Renal cortical epithelial cell (primary cell): ENCODE measurements at regions not wholly inside any gene's neighbourhood (a gene's known extent, or its start where the extent isn't known, plus 50 kb on each side); places are given as distances from the start of the nearest gene placed in this dataset.
"Not testable (repeated sequence)": the region's sequence is repeated elsewhere in the genome, so short reads cannot be mapped to it uniquely, and the experiment has no call there.

Experiments used
- DNase-seq: peaks from one replicate; pipeline ENCODE4 v3.0.0-alpha.2; 2011; ENCODE audit warnings: low read depth

DNA sequence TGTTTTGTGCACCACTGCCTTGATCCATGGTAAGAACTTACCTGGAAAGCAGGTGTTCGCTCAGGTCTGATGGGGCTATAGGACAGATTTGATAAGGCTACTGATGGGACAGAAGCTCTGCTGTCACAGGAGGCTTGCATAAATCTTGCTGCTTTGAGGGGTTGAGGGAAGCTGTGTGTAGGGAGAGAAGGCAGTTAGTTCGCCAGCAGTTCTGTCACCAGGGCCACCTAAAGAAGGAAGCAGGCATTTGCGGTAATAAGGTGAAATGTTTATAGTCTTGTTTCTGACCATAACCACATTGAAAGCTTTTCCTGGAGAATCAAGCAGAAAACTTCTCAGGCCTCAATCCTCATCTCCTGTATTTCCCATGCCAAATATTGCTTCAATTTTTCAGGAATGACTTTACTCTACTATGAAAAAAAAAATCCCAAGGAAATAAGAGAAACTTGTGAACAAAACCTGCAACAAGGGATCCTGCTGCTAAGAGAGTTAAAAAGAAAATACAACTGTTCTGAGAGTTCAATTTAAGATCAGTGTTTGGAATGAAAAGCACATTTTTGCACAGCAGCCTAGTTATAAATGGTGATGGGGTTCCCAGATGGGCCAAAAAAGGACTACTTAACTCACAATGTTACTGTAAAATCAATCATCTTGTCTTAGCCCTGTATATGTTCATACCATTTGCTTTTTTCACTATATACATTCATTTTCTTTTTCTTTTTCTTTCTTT, 122.0 kb upstream of the RANBP3L start:
- DNase-seq: no peak

DNA sequence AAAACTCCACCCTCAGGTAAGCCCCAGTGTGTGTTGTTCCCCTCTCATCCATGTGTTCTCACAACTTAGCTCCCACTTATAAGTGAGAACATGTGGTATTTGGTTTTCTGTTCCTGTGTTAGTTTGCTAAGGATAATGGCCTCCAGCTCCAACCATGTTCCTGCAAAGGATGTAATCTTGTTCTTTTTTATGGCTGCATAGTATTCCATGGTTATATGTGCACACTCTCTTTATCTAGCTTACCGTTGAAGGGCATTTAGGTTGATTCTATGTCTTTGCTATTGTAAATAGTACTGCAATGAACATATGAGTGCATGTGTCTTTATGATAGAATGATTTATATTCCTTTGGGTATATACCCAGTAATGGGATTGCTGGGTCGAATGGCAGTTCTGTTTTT, 124.4 kb upstream of the RANBP3L start:
- not testable (repeated sequence) for DNase-seq

DNA sequence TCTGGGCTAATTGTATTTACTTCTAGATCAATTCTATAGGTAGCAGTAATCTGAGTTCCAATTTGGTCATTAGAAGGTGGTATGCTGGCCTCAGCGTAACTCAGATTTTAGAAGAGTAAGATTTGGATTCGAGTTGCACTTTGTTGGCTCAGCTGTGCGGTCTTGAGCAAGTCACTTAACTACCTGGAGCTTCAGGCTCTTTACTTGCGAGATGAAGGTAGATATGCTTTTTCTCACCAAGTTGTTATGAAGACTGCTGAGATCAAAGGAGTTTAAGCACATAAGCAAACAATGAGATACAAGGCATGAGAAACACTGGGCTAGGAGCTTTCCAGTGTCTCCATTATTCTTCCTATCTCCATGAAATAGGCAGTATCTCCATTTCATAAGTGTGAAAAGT, 133.8 kb upstream of the RANBP3L start:
- no peak for DNase-seq

DNA sequence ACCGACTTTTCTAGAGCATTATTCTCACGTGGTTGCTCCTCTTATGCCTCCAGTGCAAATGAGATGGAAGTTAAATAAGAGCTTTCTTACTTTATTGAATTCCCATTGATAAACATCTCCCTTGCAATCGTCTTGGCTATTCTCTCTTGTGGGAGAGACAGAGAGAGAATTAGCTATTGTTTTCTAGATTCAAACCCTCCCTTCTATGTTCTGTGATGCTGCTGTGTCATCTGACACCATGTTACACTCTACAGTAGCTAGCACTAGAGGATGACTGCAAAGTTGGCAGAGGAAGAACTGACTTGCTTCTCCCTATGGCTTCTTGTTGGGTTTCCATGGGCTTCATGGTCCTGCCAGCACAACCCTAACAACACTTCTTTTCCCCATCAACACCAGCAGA, 134.6 kb upstream of the RANBP3L start:
- no peak for DNase-seq

DNA sequence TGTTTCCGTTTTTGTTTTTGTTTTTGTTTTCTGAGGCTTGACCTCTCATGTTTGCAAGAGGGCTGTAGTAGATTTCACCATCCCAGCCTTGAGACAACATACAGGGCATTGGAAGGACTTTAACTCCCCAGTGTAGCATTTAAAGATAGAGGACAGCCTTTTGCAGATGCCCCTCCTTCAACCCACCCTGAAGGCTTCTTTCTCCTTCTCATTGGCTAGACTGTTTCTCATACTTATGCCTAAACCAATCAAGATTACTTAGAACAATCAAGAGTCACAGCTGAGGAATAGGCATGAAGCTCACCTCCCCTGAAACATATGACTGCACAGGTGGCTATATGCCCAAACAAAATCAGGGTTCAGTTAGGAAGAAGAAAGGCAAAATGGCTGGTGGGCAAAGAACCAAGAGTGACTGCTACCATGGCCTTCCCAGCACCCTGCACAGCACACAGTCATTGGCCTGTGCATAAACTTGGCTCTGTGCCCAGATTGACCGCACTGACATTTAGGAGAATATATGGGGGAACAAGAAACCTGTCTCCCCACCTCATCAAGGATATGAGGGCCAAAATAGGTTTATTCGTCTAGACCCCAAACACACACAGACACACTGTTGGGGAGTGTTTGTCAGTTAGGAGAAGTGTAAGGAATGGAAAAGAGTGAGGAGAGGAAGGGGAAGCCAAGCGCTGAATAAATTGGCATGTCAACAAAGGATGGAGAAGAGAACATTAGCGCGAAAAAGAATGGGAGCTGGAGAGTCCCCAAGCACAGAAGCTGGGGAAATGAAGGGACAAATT, 137.3 kb upstream of the RANBP3L start:
- DNase-seq: no peak

DNA sequence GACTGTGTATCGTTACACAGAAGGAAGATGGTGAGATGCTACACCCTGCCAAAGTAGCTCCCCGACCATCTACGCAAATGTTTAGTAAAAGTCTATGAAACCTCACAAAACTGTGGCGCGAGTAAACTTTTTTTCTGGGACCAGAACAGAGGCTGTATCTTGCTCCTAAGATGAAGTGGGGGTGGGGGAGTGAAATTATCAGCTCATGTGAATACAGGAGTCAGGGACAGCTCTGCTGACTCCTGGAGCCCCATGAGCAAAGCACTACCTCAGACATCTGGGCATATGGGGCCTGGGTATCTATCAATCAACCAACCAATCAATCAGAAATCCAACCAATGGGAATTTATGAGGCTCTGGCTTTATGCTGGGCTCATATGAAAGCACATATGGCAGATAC, 138.6 kb upstream of the RANBP3L start:
- DNase-seq: no peak

DNA sequence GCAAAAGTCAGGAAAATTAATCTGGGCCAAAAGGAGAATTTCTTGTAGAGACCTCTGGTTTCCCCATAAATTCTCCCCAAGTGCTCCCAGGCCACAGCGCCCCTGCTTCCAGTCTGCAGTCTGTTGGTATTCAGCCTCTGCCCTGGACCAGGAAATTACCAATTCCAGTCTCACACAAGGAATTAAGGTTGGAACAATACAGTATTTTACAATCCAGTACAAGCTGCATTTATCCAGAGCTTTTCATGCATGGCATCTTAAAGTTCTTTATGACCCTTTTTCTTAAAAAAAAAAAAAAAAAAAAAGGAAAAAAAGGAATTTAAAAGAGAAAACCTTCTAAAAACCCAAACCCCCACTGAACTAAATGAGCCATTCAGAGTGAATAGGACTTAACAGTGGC, 139.6 kb upstream of the RANBP3L start:
- DNase-seq: no peak

DNA sequence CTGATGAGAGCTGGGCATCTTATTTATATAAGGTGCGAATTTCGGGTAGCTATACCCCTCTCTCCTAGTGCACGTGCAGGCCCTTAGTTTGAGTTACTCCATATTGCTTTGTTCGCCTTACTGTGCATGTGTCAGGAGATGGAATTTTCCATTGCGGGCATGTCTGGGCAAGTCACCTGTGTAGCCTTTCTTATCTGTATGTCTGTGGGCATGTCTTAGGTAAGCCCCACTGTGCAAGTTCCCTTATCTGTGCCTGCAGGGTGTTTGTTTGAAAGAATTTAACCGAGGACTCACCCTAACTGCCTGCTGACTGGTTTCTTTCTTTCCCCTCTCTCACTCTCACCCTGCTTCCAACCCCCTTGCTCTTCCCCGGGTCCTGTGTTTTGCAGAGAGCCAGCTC, 140.7 kb upstream of the RANBP3L start:
- no peak for DNase-seq

DNA sequence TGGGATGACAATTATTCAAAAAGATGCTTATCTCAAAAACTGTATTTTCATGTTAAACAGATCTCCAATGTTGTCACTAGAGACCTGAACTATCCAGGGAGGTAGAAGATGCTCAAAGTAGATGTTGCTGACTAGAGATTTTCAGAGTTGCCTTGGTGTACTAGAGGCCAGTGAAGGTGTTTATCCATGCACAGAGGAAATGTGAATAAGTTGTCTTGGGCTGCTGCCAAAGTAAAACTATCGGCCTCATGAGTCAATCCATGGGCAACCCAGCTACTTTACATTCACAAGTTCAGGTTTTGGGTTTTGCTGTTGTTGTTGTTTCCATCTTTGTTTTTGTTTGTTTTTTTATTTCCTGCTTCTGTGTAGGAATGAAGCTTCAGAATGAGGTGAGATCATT, 141.1 kb upstream of the RANBP3L start:
- peak; percentile 86 for DNase-seq

DNA sequence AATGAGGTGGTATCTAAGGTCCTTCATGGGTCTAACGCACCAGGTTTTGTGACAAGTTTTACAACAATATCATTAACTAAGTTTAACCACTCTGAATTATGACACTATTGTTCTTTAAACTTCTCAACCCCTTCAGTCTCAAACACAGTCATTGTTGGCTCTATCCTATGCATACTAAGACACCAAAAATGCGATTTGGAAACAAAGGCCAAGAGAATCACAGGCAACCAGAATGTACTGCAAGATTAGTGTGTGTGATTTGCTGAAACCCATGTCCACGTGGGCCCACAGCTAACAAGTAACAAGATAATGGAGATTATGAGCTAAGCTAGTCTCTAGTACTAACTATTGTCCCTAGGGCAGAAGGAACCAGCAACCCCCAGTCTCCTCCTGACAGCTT, 142.2 kb upstream of the RANBP3L start:
- no peak for DNase-seq

DNA sequence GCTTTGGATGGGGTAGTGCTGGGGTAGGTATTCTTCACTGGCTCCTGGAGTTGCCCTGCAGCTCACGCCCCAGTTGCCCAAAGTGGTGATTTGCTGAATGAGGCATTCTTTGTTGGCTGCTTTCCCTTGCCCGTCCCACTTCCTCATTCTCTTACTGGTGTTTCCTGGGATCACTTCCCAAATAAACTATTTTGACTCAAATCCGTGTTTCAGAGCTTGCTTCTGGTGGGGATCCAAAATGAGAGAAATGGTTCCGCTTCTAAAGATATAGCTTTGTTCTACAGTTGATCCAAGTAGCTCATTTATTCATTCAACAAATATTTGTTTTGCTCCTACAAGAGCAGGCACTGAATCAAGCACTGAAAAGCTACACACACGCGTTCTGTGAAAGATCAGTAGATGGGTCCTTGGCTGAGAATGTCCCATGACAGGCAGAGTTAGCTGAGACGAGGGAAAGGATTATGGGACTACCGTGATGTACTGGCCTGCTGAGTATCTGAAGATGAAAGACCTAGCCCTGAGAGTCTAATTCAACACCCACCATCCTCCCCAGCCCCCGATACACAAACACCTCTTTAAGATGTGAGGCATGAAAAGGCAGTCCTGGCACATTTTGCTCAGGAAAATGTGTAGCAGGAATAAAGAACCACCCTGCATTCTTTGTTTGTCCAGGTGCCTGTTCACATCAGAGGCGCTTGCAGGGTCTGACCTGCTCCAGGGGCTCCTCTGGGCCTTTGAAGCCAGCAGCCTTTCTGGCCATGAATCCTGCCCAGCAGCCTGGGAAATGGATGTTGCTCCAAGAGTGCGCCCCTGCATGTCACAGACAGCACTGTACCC, 143.1 kb upstream of the RANBP3L start:
- peak; percentile 57 for DNase-seq

DNA sequence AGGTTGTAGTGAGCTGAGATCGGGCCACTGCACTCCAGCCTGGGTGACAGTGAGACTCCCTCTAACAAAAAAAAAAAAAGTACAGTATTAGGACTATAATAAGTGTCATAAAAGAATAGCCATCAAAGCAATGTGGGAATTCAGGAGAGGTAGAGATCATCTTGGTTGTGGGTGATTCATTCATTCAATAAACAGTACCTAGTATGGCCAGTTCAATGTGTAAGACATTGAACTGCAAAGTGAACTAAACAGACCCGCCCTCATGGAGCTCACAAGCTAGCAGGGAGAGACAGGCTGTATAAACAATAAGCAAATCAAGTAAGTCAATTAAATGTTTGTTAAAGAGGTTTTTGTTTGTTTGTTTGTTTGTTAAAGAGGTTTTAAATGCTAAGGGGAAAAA, 146.1 kb upstream of the RANBP3L start:
- no peak for DNase-seq

DNA sequence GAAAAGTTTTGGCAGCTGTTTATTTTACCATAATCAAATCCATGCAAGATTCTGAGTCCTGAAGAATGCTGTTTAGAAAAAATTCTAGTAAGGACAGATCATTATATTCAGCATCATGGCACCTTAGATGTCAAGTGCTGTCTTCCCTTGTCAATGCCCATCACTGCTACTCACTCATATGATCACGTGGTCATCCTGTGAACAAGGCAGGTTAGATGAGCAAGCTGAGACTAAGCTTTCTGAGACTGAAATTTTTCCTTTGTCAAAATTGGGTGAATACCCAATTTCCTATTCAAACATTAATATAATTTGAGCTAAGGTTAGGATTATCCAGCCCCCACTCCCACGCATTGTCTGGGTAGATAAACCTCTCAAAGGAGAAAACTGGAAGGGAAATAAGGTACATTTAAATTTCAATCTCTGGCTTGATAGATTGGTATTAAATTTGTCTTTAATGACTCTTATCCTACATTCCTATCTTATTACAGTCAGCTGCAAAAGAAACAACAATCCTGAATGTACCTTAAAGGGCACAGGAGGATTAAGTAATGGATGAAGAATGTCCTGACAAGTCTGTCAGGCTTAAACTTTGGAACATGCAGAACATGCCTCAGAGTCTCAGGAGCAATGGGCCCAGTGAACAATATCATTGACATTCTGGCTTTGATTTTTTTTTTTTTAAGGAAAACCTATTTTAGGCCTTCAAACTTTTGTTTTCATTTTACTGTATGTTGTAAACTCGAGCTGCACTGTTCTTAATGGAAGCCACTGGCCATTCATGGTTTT, 148.7 kb upstream of the RANBP3L start:
- peak; percentile 86 for DNase-seq

DNA sequence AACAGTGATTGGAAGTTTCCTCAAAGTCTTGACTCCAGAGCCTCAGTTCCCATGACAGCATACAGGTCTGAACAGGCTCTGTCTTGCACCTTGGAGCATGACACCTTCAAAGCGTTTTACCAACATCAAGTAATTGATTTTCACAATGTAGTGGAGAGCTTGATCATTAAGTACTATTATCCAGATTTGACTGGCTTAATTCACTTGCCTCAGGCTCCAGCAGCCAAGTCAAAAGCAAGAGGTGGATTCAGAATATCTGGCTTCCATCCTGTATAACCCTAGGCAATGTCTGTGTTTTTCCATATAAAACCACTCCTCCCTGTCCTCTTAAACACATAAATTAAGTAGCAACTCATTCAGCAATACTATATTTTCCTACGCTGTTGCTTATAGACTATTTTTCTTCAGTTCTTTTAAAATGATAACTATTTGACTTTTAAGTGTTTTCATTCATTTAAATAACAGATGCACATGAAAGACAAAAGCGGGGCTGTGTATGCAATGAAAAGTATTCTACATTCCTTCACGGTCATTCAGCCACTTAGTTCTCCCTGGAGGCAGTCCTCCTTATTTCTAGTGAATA, 150.8 kb upstream of the RANBP3L start:
- DNase-seq: peak; percentile 95

DNA sequence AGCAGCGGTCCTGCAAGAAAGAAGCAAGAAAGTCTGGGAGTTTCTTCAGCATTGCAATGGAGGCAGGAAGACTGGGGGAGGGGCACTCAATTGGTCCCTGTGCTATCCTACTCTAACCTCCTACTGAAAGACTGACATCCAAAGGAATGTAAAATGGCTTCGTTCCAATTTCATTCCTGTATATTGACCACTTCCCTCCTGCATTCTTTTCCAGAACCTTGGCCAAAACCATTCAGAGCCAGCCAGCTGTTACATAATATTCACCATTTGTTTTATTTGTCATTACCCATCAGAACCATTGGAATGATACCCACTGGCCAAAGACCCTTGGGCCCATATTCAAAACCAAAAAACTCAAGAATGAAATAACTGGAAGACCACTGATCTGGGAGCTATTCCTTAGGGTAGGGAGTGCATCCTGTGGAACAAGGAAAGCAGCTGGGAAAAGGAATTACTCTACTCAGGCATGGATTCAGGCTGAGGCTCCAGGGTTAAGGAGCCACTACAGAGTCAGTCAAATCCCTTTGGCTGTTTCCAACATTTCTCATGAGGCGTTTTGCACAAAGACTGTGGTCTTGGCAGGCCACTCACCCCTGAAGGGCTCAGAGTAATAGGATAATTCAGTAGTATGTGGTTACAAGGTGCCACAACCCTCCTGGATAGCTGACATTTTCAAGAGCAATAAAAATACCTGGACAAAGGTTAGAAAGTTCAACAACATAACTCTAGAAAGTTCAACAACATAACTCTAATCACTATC, 148.7 kb upstream of the SLC1A3 start:
- peak; percentile 83 for DNase-seq

DNA sequence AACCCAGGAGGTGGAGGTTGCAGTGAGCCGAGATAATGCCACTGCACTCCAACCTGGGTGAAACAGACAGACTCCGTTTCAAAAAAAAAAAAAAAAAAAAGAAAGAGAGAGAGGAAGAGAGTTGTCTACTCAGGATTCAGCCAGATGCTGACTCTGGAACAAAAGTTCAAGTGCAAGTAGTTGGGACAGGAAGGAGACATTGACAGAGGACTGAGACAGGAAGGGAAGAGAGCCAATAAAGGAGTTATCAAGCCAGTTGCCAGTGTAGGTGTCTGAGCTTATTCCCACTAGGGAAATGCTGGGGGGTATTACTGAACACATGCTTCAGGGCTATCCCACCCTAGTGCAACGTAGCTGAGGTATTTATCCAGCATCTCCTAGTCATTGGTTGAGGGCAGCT, 147.7 kb upstream of the SLC1A3 start:
- no peak for DNase-seq

DNA sequence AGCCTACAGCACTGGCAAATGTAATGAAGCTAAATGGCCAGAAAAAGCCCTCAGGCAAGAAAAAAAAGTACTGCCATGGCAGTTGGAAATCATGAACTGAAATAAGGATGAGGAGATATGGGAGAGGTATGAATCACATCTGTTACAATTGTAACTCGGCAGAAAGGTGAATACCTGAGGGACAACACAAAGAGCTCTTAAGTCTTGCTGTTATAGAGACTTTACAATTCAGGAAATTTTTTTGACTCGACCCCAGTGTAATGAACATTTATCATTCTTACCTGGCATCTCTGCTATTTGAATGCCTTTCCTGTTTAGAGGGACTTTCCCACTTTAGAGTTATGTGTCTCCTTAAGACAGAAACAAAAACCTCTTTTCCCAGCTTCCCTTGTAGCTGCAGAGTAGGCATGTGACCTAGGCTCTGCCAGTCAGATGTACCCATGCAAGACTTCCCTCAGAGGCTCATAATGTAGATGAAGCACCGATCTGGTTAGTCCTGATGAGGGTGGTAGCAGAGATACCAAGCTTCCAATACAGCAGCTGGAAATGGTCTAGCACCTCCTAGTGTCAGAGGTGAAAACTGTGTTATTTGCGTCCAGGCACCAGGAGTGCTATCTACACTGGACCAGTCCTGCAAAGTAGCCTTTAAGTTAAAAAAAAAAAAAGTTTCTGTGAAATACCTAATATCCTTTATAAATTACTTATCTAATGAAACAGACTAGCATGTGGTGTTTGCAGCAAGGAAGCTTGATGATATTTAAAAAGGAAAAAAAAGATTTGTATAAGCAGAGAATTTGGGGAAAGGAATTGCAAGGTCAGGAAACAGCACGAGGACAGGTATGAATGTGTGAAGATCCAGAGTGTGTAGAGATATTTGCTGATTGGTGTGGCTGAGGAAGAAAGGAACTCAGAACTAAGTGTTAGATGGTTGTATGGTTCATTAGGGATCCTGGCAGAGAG, 146.9 kb upstream of the SLC1A3 start:
- DNase-seq: peak; percentile 74

DNA sequence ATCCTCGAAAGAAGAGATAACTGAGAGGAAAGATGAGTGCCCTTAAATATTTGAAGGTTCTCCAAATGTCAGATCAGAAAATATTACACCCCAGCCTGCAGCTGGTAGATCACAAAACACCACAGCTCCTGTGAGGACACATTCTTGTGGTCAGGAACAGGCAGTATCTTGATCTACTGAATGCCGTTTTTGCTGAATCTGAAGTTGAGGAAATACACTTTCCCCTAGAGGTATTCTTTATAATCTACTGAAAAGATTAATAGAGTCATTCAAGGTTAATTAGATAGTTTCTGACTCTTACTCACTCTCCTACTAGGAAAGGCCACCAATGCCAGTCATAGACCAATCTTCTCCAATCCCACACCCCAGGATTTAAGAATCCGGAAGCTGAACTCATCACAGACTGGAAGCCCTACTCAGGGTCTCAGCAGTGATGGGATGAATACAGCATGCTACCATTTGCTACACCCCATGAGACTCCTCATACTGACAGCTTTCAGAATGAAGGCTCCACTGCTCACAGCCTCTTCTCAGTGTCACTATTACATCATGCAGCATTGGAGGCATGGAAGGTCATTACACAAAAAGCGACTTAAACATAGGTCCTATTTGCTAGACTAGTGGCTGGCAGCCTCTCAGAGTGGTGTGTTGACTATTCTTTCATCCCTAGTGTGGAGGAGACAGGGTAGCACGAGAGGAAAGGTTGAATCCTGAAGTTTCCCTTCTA, 143.9 kb upstream of the SLC1A3 start:
- DNase-seq: peak; percentile 53

DNA sequence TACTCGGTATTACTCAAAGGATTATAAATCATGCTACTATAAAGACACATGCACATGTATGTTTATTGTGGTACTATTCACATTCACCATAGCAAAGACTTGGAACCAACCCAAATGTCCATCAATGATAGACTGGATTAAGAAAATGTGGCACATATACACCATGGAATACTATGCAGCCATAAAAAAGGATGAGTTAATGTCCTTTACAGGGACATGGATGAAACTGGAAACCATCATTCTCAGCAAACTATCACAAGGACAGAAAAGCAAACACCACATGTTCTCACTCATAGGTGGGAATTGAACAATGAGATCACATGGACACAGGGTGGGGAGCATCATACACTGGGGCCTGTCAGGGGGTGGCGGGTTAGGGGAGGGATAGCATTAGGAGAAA, 130.5 kb upstream of the SLC1A3 start:
- DNase-seq: not testable (repeated sequence)
